Ovary (tissue), 7 donors: ENCODE measurements at regions not wholly inside any gene's neighbourhood (a gene's known extent, or its start where the extent isn't known, plus 50 kb on each side); places are given as distances from the start of the nearest gene placed in this dataset.

Experiments used
- DNase-seq, 5 donors: peaks; one replicate each; pipeline ENCODE4 v3.0.0-alpha.2; 2019 to 2020
- H3K27ac ChIP-seq, 2 donors: fragments of 200-600 bp; one replicate each; pipeline versions ENCODE4 v1.5.1 to v1.8.0; 2019 to 2022
- H3K27me3 ChIP-seq: fragments of 200-600 bp; one replicate; pipeline ENCODE4 v1.8.0; 2022
- H3K36me3 ChIP-seq: fragments of 200-600 bp; sonication (generic); one replicate; pipeline ENCODE4 v1.5.1; 2019
- H3K4me1 ChIP-seq: one replicate; pipeline ENCODE4 v1.8.1; 2013; ENCODE audit warnings: mild to moderate bottlenecking, moderate library complexity; ENCODE audit not compliant: insufficient read depth
- H3K4me3 ChIP-seq: fragments of 200-600 bp; sonication (generic); one replicate; pipeline ENCODE4 v1.5.1; 2017
- H3K9me3 ChIP-seq, 2 donors: fragments of 200-600 bp in 1 of 2; sonication (generic) in 1 of 2; one replicate each; pipeline versions ENCODE4 v1.5.1 to v1.8.1; 2013 to 2019; ENCODE audit warnings: mild to moderate bottlenecking in 1 of 2, moderate library complexity in 1 of 2
- EP300 ChIP-seq: sonication (generic); formaldehyde crosslinking; IDR thresholded peaks from one replicate; pipeline ENCODE4 v1.6.1; 2017; ENCODE audit warnings: antibody characterized with exemption
- POLR2A ChIP-seq: fragments of 450-650 bp; IDR thresholded peaks from one replicate; pipeline ENCODE4 v1.6.1; 2017; ENCODE audit warnings: antibody characterized with exemption, mild to moderate bottlenecking, moderate library complexity
- WGBS, 3 donors: extraction: QIAGEN DNeasy Blood & Tissue Kit in 1 of 3; methylation state at CpG; one replicate each; pipeline versions ENCODE4 v1.1.5 to v1.1.7; 2013 to 2017; 5-methylcytosine and 5-hydroxymethylcytosine counted together
- intact Hi-C, 4 donors: fragments of 100-400 bp; cut with DNase I; formaldehyde crosslinking; loops; one replicate each; pipeline versions ENCODE4 v1.11.0 to v1.15.1; 2022 to 2023
- TF ChIP-seq, protein P1 (sequence below), 3 donors: fragments of 450-650 bp in 2 of 3; fragments of 200-600 bp in 1 of 3; IDR thresholded peaks; one replicate each; pipeline versions ENCODE4 v1.5.1 to v1.8.0; 2016 to 2022; ENCODE audit warnings: antibody characterized with exemption in 3 of 3, mild to moderate bottlenecking in 1 of 3
- donor health status: DM: no; HTN: no; CAD: no; lungs with moderate emphysema.
- donor health status: DM: no; HTN: no; CAD: no.
- donor health status: Bipolar disorder and iron deficiency.
- donor health status: DM: no; HTN: no; CAD: no.
- donor health status: DM: yes; HTN: yes; CAD: no.

DNA sequence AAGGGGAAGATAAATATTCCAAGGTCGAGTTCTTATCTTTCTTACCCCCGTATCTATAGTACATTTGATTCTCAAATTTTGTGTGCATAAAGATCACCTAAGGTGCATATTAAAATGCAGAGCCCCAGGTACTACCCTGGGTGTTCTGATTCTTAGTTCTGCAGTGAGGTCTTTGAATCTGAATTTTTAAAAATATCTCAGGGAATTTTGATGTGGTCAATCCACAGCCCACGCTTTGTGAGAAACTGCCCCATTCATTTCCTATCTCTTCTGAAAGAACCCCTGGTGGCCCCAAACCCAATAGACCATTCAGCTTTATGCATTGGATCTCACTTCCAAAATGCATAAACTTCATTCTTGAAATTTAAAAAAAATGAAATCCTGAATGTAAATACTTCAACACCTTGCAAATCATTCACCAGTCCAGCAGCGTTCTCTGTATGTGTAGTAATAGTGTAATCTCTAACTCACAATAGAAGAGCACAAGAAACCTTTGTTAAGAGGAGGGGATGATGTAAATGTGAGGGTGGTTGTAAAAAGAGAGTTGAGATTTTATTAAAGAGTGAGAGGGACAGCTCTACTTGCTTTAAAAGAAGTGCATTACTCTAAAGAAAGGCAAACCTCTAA, 108.8 kb upstream of the ZP4 start:
- TF ChIP-seq, protein P1, sequence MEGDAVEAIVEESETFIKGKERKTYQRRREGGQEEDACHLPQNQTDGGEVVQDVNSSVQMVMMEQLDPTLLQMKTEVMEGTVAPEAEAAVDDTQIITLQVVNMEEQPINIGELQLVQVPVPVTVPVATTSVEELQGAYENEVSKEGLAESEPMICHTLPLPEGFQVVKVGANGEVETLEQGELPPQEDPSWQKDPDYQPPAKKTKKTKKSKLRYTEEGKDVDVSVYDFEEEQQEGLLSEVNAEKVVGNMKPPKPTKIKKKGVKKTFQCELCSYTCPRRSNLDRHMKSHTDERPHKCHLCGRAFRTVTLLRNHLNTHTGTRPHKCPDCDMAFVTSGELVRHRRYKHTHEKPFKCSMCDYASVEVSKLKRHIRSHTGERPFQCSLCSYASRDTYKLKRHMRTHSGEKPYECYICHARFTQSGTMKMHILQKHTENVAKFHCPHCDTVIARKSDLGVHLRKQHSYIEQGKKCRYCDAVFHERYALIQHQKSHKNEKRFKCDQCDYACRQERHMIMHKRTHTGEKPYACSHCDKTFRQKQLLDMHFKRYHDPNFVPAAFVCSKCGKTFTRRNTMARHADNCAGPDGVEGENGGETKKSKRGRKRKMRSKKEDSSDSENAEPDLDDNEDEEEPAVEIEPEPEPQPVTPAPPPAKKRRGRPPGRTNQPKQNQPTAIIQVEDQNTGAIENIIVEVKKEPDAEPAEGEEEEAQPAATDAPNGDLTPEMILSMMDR (IDR thresholded peaks at IDR 0.05), result no peak
- TF ChIP-seq POLR2A (no peak), EP300 (no peak)
- H3K4me3 ChIP-seq, result no peak overlapping the region
- H3K36me3 ChIP-seq, result no peaks in the 10 kb centered on the region
- WGBS, 3 donors, result 52 to 57% (median 54%) methylated on average over 4 of the region's 4 CpGs
- no peaks in the 10 kb centered on the region for H3K9me3 ChIP-seq
- no peaks in the 10 kb centered on the region for H3K4me1 ChIP-seq
- no peak for DNase-seq
- intact Hi-C loops, result no loop called here
- no peak overlapping the region for H3K27ac ChIP-seq
- H3K27me3 ChIP-seq, result no peaks in the 10 kb centered on the region

GRCh38 chr1:237998581-237998980, 107.9 kb upstream of the ZP4 start:
- Histone ChIP-seq H3K9me3 (no peaks in the 10 kb centered on the region), H3K4me1 (no peaks in the 10 kb centered on the region), H3K36me3 (no peaks in the 10 kb centered on the region), H3K27me3 (no peaks in the 10 kb centered on the region), H3K27ac (no peak overlapping the region), H3K4me3 (no peak overlapping the region)
- no peak for DNase-seq
- intact Hi-C loops, result no loop called here
- no peak for TF ChIP-seq EP300
- TF ChIP-seq, protein P1 (IDR thresholded peaks at IDR 0.05), result no peak
- TF ChIP-seq POLR2A, result no peak
- WGBS, 3 donors, result 34 to 50% (median 49%) methylated on average over 4 of the region's 4 CpGs

DNA sequence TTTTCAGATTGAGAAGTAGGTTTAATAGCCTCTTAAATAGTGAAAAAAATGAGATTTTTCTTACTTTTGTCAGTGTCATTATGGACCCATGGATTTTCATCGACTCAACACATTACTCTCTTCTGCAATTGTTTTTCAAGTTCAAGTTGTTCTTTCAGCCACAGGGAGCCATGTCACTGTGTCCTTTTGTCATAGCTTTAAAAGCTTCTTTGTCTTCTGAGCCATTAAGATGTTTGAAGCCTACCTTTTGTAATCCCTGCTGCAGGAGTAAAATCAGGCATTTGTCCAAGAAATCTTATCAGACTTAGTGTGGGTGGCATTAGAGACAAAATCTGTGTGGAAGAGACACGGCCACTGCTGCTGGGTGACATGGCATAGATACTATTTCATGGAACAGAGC, 92.8 kb upstream of the ZP4 start:
- H3K4me1 ChIP-seq, result no peaks in the 10 kb centered on the region
- H3K27me3 ChIP-seq, result no peaks in the 10 kb centered on the region
- H3K4me3 ChIP-seq, result no peak overlapping the region
- TF ChIP-seq EP300, result no peak
- TF ChIP-seq POLR2A, result no peak
- TF ChIP-seq, protein P1 (IDR thresholded peaks at IDR 0.05), result no peak
- intact Hi-C loops, result no loop called here
- H3K27ac ChIP-seq, result no peak overlapping the region
- no peaks in the 10 kb centered on the region for H3K9me3 ChIP-seq
- 75 to 83% (median 79%) methylated on average over 2 of the region's 2 CpGs for WGBS, 3 donors
- no peaks in the 10 kb centered on the region for H3K36me3 ChIP-seq
- DNase-seq, result no peak

GRCh38 chr1:237981223-237981622, 90.5 kb upstream of the ZP4 start:
- H3K27me3 ChIP-seq, result no peaks in the 10 kb centered on the region
- 87% methylated on average over 3 of the region's 3 CpGs for WGBS, 3 donors
- no peak overlapping the region for H3K27ac ChIP-seq
- intact Hi-C loops, result no loop called here
- H3K4me3 ChIP-seq, result no peak overlapping the region
- TF ChIP-seq EP300 (no peak), POLR2A (no peak)
- TF ChIP-seq, protein P1 (IDR thresholded peaks at IDR 0.05), result no peak
- no peak for DNase-seq
- H3K9me3 ChIP-seq, result no peaks in the 10 kb centered on the region
- H3K4me1 ChIP-seq, result no peaks in the 10 kb centered on the region
- no peaks in the 10 kb centered on the region for H3K36me3 ChIP-seq
